Activated CD4-positive, alpha-beta T cell treated with anti-CD3 and anti-CD28 coated beads, Interleukin-2, Interleukin-4, amounts not matched to agents 100 ng/mL and 50 ng/mL, durations not matched to agents 16 hours and 8 hours (primary cell): ENCODE measurements at regions not wholly inside any gene's neighbourhood (a gene's known extent, or its start where the extent isn't known, plus 50 kb on each side); places are given as distances from the start of the nearest gene placed in this dataset.
"Not testable (repeated sequence)": the region's sequence is repeated elsewhere in the genome, so short reads cannot be mapped to it uniquely, and the experiment has no call there.

Experiments used
- DNase-seq: peaks from one replicate; pipeline ENCODE4 v3.0.0-alpha.2; 2020; ENCODE audit warnings: low spot score

GRCh38 chr18:40258311-40258710 lies 1696.7 kb upstream of the PIK3C3 start:
- no peak for DNase-seq

GRCh38 chr18:40250236-40250635 lies 1704.8 kb upstream of the PIK3C3 start:
- DNase-seq: no peak

GRCh38 chr18:40249390-40250080 lies 1705.5 kb upstream of the PIK3C3 start:
- DNase-seq: no peak

GRCh38 chr18:40245612-40246011 lies 1709.4 kb upstream of the PIK3C3 start:
- not testable (repeated sequence) for DNase-seq

- no peak for DNase-seq
Measured at GRCh38 chr18:40243607-40244006, 1711.4 kb upstream of the PIK3C3 start.

GRCh38 chr18:40235836-40236235 lies 1719.2 kb upstream of the PIK3C3 start:
- DNase-seq: no peak

GRCh38 chr18:40235323-40235722 lies 1719.7 kb upstream of the PIK3C3 start:
- no peak for DNase-seq

- DNase-seq: no peak
Measured at GRCh38 chr18:40233931-40234616, 1721.0 kb upstream of the PIK3C3 start.

- DNase-seq: no peak
Measured at GRCh38 chr18:40222776-40223175, 1732.3 kb upstream of the PIK3C3 start.

GRCh38 chr18:40216856-40217255 lies 1738.2 kb upstream of the PIK3C3 start:
- DNase-seq: no peak

GRCh38 chr18:40215979-40216378 lies 1739.1 kb upstream of the PIK3C3 start:
- DNase-seq: no peak

- DNase-seq: no peak
Measured at GRCh38 chr18:40210696-40211095, 1744.3 kb upstream of the PIK3C3 start.

- DNase-seq: no peak
Measured at GRCh38 chr18:40208958-40209357, 1746.1 kb upstream of the PIK3C3 start.

GRCh38 chr18:40197711-40198110 lies 1757.3 kb upstream of the PIK3C3 start:
- DNase-seq: no peak

GRCh38 chr18:40186677-40187076 lies 1768.4 kb upstream of the PIK3C3 start:
- DNase-seq: no peak

- no peak for DNase-seq
Measured at GRCh38 chr18:40179729-40180461, 1775.1 kb upstream of the PIK3C3 start.

GRCh38 chr18:40168026-40168425 lies 1787.0 kb upstream of the PIK3C3 start:
- DNase-seq: no peak

GRCh38 chr18:40163254-40163653 lies 1791.8 kb upstream of the PIK3C3 start:
- DNase-seq: no peak

GRCh38 chr18:40160361-40160760 lies 1794.7 kb upstream of the PIK3C3 start:
- no peak for DNase-seq

GRCh38 chr18:40159141-40160017 lies 1795.7 kb upstream of the PIK3C3 start:
- no peak for DNase-seq

- no peak for DNase-seq
Measured at GRCh38 chr18:40157120-40157519, 1797.9 kb upstream of the PIK3C3 start.

- DNase-seq: no peak
Measured at GRCh38 chr18:40152859-40153258, 1802.2 kb upstream of the PIK3C3 start.
